CD4-positive, alpha-beta T cell (primary cell): ENCODE measurements at regions not wholly inside any gene's neighbourhood (a gene's known extent, or its start where the extent isn't known, plus 50 kb on each side); places are given as distances from the start of the nearest gene placed in this dataset.

Source experiments
- ATAC-seq: fragments of 200-7000 bp; cut with Tn5 transposase; one replicate; pipeline ENCODE4 v1.10.0; 2022; ENCODE audit warnings: mild to moderate bottlenecking; ENCODE audit not compliant: poor library complexity
- CTCF ChIA-PET: fragments of 350-600 bp; sonication (Branson Sonifier 250); formaldehyde crosslinking; loops from one replicate; lab custom pipeline; 2021; ENCODE audit warnings: antibody characterized with exemption, inconsistent platforms; lab: Charles Lee
- POLR2A ChIA-PET: fragments of 350-600 bp; sonication (Branson Sonifier 250); formaldehyde crosslinking; loops from one replicate; lab custom pipeline; 2021; ENCODE audit warnings: antibody characterized with exemption, inconsistent platforms; lab: Charles Lee
- DNase-seq, 14 experiments: peaks; one replicate each; pipeline ENCODE4 v3.0.0-alpha.2; 2013 to 2020; ENCODE audit warnings: mixed read lengths in 2 of 14
- H3K27ac ChIP-seq, 2 donors: one replicate each; pipeline versions ENCODE4 v1.5.1 to v1.7.0; 2013; ENCODE audit warnings: low read length in 2 of 2, low read depth in 1 of 2, mild to moderate bottlenecking in 1 of 2
- H3K27me3 ChIP-seq, 2 experiments: 1 replicate in 1 of 2; 2 replicates in 1 of 2; pipeline versions ENCODE4 v1.6.1 to v1.7.0; 2013; ENCODE audit warnings: low read length in 2 of 2, control low read depth in 1 of 2, mild to moderate bottlenecking in 1 of 2, moderate library complexity in 1 of 2; ENCODE audit not compliant: insufficient read depth in 2 of 2, control insufficient read depth in 1 of 2
- H3K36me3 ChIP-seq: one replicate; pipeline ENCODE4 v1.6.1; 2013; ENCODE audit warnings: low read length, control low read depth; ENCODE audit not compliant: insufficient read depth
- H3K4me1 ChIP-seq: one replicate; pipeline ENCODE4 v1.6.1; 2013; ENCODE audit warnings: low read length, control low read depth; ENCODE audit not compliant: insufficient read depth
- H3K4me3 ChIP-seq: one replicate; pipeline ENCODE4 v1.5.1; 2013; ENCODE audit warnings: mild to moderate bottlenecking, low read length, moderate library complexity
- H3K9me3 ChIP-seq, 2 experiments: 1 replicate in 1 of 2; 2 replicates in 1 of 2; pipeline versions ENCODE4 v1.6.1 to v1.7.0; 2013; ENCODE audit warnings: low read length in 2 of 2, mild to moderate bottlenecking in 2 of 2, control low read depth in 1 of 2, moderate library complexity in 1 of 2; ENCODE audit not compliant: control insufficient read depth in 1 of 2, insufficient read depth in 1 of 2
- H3K27ac Mint-ChIP-seq: one replicate; pipeline ENCODE4 v1.8.0; 2020; ENCODE audit warnings: mixed read lengths
- H3K27me3 Mint-ChIP-seq: one replicate; pipeline ENCODE4 v1.8.0; 2021; ENCODE audit warnings: mixed read lengths
- H3K36me3 Mint-ChIP-seq: one replicate; pipeline ENCODE4 v1.8.0; 2021; ENCODE audit warnings: low read depth, mixed read lengths
- H3K4me1 Mint-ChIP-seq: one replicate; pipeline ENCODE4 v1.8.0; 2021; ENCODE audit warnings: low read depth, mixed read lengths
- H3K4me3 Mint-ChIP-seq: one replicate; pipeline ENCODE4 v1.8.0; 2020; ENCODE audit warnings: mild to moderate bottlenecking, mixed read lengths
- H3K9me3 Mint-ChIP-seq: one replicate; pipeline ENCODE4 v1.8.0; 2020; ENCODE audit warnings: mixed read lengths
- CTCF ChIP-seq: fragments of 200-600 bp; IDR thresholded peaks from one replicate; pipeline ENCODE4 v1.8.0; 2022; ENCODE audit warnings: antibody characterized with exemption, mild to moderate bottlenecking
- intact Hi-C, 2 experiments: fragments of 100-400 bp; cut with DNase I in 1 of 2; cut with micrococcal nuclease in 1 of 2; formaldehyde crosslinking; loops; one replicate each; pipeline versions ENCODE4 v1.15.1 to v1.9.0; 2023 to 2025; cut with DNase I, micrococcal nuclease

- Histone ChIP-seq H3K27ac (no peak overlapping the region), H3K4me1 (no peaks in the 10 kb centered on the region), H3K9me3 (peaks cover 5% of the 10 kb centered on the region in 2 experiments), H3K27me3 (no peaks in the 10 kb centered on the region), H3K4me3 (no peak overlapping the region), H3K36me3 (no peaks in the 10 kb centered on the region)
- DNase-seq (no peak), ATAC-seq (no peak)
- POLR2A ChIA-PET = no interaction called here
- TF ChIP-seq CTCF = no peak
- H3K36me3 Mint-ChIP-seq = no peaks in the 10 kb centered on the region
- no peaks in the 10 kb centered on the region for H3K27me3 Mint-ChIP-seq
- peaks cover 21% of the 10 kb centered on the region for H3K9me3 Mint-ChIP-seq
- H3K27ac Mint-ChIP-seq = no peak overlapping the region
- H3K4me3 Mint-ChIP-seq = no peak overlapping the region
- CTCF ChIA-PET = no interaction called here
- intact Hi-C loops = no loop called here
- H3K4me1 Mint-ChIP-seq = no peaks in the 10 kb centered on the region
These were observed 294.9 kb upstream of the ADAMTS16 start for GRCh38 chr5:4845221-4845620.

DNA sequence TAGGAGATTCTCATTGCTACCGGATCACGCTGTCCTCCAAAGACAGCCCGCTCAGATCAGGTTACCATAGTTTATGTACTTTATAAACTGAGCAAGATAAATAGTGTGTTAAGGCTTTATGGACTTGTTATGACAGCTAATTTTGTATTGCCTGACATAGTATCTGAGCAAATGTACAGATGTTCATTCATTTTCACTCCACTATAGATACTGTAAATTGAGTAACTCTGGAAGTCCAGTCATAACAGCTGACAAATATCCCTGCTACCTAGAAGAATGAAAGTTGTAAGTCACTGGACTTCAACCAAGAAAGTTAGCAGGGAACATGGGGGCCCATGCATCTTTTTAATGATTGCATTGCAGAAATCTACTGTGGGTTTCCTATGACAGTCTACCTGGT, 292.4 kb upstream of the ADAMTS16 start:
- no peak overlapping the region for H3K27ac ChIP-seq
- Mint-ChIP-seq H3K27ac (no peak overlapping the region), H3K9me3 (peaks cover 22% of the 10 kb centered on the region), H3K4me3 (no peak overlapping the region), H3K36me3 (no peaks in the 10 kb centered on the region), H3K4me1 (no peaks in the 10 kb centered on the region), H3K27me3 (no peaks in the 10 kb centered on the region)
- H3K4me3 ChIP-seq = no peak overlapping the region
- ChIA-PET CTCF (no interaction called here), POLR2A (no interaction called here)
- no peaks in the 10 kb centered on the region for H3K27me3 ChIP-seq
- peaks cover 0 to 5% of the 10 kb centered on the region in 2 experiments for H3K9me3 ChIP-seq
- intact Hi-C loops = no loop called here
- H3K4me1 ChIP-seq = no peaks in the 10 kb centered on the region
- H3K36me3 ChIP-seq = no peaks in the 10 kb centered on the region
- no peak for DNase-seq
- no peak for ATAC-seq
- TF ChIP-seq CTCF = no peak

DNA sequence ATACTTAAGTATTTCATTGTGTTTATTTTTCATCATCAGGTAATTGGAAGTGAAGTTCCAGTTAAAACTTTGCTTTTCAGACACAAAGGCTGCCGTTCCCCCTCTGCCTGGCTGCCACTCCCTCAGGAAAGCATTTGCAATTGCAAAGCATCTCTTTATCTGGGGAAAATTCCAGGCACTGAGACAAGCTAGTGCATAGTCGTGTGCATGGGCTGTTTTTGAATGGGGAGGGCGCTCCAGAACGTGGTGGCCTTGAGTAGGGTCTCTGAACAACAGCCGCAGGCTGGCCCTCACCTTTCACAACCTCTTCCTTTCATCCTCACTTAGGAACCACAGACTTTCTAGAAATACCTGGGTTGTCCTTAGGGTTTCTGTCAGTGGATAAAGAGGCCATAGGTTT, 285.1 kb upstream of the ADAMTS16 start:
- DNase-seq (no peak), ATAC-seq (no peak)
- Mint-ChIP-seq H3K4me3 (no peak overlapping the region), H3K27ac (no peak overlapping the region), H3K36me3 (no peaks in the 10 kb centered on the region), H3K4me1 (no peaks in the 10 kb centered on the region), H3K27me3 (no peaks in the 10 kb centered on the region), H3K9me3 (peaks cover 6% of the 10 kb centered on the region)
- no peak for TF ChIP-seq CTCF
- Histone ChIP-seq H3K36me3 (no peaks in the 10 kb centered on the region), H3K9me3 (no peaks in the 10 kb centered on the region), H3K27me3 (no peaks in the 10 kb centered on the region), H3K4me3 (no peak overlapping the region), H3K27ac (no peak overlapping the region), H3K4me1 (no peaks in the 10 kb centered on the region)
- intact Hi-C loops = no loop called here
- POLR2A ChIA-PET = no interaction called here
- CTCF ChIA-PET = no interaction called here
